GM12864 (cell line): ENCODE measurements at regions not wholly inside any gene's neighbourhood (a gene's known extent, or its start where the extent isn't known, plus 50 kb on each side); places are given as distances from the start of the nearest gene placed in this dataset.

Experiments
- DNase-seq: peaks from one replicate; pipeline ENCODE4 v3.0.0-alpha.2; 2011; ENCODE audit warnings: low read depth
- H3K4me3 ChIP-seq: 2 replicates; pipeline ENCODE4 v1.5.1; 2011; ENCODE audit warnings: mild to moderate bottlenecking, low read depth, low read length, control low read depth
- CTCF ChIP-seq: IDR thresholded peaks from 2 replicates; pipeline ENCODE4 v1.5.1; 2011; ENCODE audit warnings: low read depth, mild to moderate bottlenecking, moderate library complexity, low read length, control low read depth, inconsistent platforms; ENCODE audit errors: missing control alignments

- TF ChIP-seq CTCF, result no peak
- no peak for DNase-seq
- H3K4me3 ChIP-seq, result no peak overlapping the region
Observed at GRCh38 chr1:218078916-218079315, 206.2 kb upstream of the RRP15 start.

GRCh38 chr1:218079347-218079746, 205.7 kb upstream of the RRP15 start:
- H3K4me3 ChIP-seq, result no peak overlapping the region
- DNase-seq, result no peak
- no peak for TF ChIP-seq CTCF

GRCh38 chr1:218079820-218080219, 205.3 kb upstream of the RRP15 start:
- DNase-seq, result no peak
- TF ChIP-seq CTCF, result no peak
- no peak overlapping the region for H3K4me3 ChIP-seq

- no peak overlapping the region for H3K4me3 ChIP-seq
- DNase-seq, result no peak
- no peak for TF ChIP-seq CTCF
Observed at GRCh38 chr1:218080863-218081262, 204.2 kb upstream of the RRP15 start.

DNA sequence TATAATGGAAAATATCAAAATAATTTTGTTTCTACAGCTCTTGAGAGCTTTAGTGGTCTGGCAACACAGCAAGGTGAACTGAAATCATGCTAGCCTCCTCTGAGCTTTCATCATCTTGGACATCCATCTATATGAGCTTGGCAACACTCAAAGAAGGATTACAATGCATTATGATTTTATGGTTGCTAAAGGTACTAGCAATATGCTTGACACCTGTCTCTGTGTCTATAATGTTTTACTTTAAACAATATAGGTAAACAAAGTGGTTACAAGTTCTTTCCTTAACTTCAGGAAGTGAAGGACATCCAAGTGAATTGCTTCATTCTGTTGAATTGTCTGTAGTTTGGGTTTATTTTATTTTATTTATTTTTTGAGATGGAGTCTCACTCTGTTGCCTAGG, 203.7 kb upstream of the RRP15 start:
- no peak for DNase-seq
- no peak for TF ChIP-seq CTCF
- no peak overlapping the region for H3K4me3 ChIP-seq

DNA sequence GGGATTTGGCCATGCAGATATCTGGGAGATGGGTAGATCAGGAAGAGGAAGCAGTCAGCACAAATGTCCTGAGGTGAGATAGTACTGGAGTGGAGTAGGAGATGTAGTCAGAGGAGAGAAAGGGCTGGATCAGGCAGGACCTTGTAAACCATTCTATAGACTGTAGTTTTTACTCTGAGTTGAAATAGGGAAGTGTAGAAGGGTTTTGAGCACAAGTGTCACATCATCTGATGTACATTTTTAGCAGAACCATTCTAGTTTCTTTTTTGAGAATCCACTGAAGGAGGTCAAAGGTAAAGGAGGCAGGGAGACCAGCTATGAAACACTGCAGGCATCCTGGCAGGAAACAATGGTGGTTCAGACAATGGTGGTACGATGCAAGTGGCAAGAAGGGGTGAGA, 194.6 kb upstream of the RRP15 start:
- TF ChIP-seq CTCF, result no peak
- DNase-seq, result no peak
- no peak overlapping the region for H3K4me3 ChIP-seq

- TF ChIP-seq CTCF, result no peak
- DNase-seq, result no peak
- no peak overlapping the region for H3K4me3 ChIP-seq
Observed at GRCh38 chr1:218101409-218101808, 183.7 kb upstream of the RRP15 start.
